Trophoblast cell (in vitro differentiated cells and primary cell): ENCODE measurements at regions not wholly inside any gene's neighbourhood (a gene's known extent, or its start where the extent isn't known, plus 50 kb on each side); places are given as distances from the start of the nearest gene placed in this dataset.

Experiments used
- DNase-seq, 2 donors: peaks; one replicate each; pipeline ENCODE4 v3.0.0-alpha.2; 2016
- H2AFZ ChIP-seq: 2 replicates; pipeline ENCODE4 v1.6.1; 2013; ENCODE audit warnings: low read length, moderate library complexity, mild to moderate bottlenecking; ENCODE audit not compliant: insufficient read depth, poor library complexity
- H2AK5ac ChIP-seq: 2 replicates; pipeline ENCODE4 v1.6.1; 2013; ENCODE audit warnings: mild to moderate bottlenecking, low read length
- H2BK120ac ChIP-seq: 2 replicates; pipeline ENCODE4 v1.6.1; 2013; ENCODE audit warnings: low read length, mild to moderate bottlenecking, moderate library complexity; ENCODE audit not compliant: insufficient read depth, poor library complexity
- H2BK12ac ChIP-seq: 2 replicates; pipeline ENCODE4 v1.6.1; 2013; ENCODE audit warnings: mild to moderate bottlenecking, low read length, moderate library complexity
- H2BK5ac ChIP-seq: 2 replicates; pipeline ENCODE4 v1.6.1; 2013; ENCODE audit warnings: low read length, low read depth, moderate library complexity, mild to moderate bottlenecking; ENCODE audit not compliant: poor library complexity
- H3K14ac ChIP-seq: 2 replicates; pipeline ENCODE4 v1.6.1; 2013; ENCODE audit warnings: mild to moderate bottlenecking, low read length
- H3K18ac ChIP-seq: 2 replicates; pipeline ENCODE4 v1.6.1; 2013; ENCODE audit warnings: mild to moderate bottlenecking, low read length
- H3K23ac ChIP-seq: 2 replicates; pipeline ENCODE4 v1.6.1; 2013; ENCODE audit warnings: low read length
- H3K27ac ChIP-seq: 2 replicates; pipeline ENCODE4 v1.5.1; 2013; ENCODE audit warnings: low read depth, mild to moderate bottlenecking, inconsistent platforms, low read length, moderate library complexity
- H3K27me3 ChIP-seq: 2 replicates; pipeline ENCODE4 v1.6.1; 2013; ENCODE audit warnings: inconsistent platforms, mild to moderate bottlenecking, low read length, moderate library complexity; ENCODE audit not compliant: insufficient read depth
- H3K36me3 ChIP-seq, 2 experiments: 1 replicate in 1 of 2; 2 replicates in 1 of 2; pipeline ENCODE4 v1.6.1; 2013; ENCODE audit warnings: low read length in 2 of 2, mild to moderate bottlenecking in 2 of 2, moderate library complexity in 1 of 2; ENCODE audit not compliant: insufficient read depth in 2 of 2, control insufficient read depth in 1 of 2
- H3K4ac ChIP-seq: 2 replicates; pipeline ENCODE4 v1.6.1; 2013; ENCODE audit warnings: low read depth, mild to moderate bottlenecking, low read length, moderate library complexity
- H3K4me1 ChIP-seq, 2 experiments: 1 replicate in 1 of 2; 2 replicates in 1 of 2; pipeline ENCODE4 v1.6.1; 2013; ENCODE audit warnings: low read length in 2 of 2, mild to moderate bottlenecking in 2 of 2, moderate library complexity in 1 of 2; ENCODE audit not compliant: insufficient read depth in 2 of 2, control insufficient read depth in 1 of 2
- H3K4me2 ChIP-seq: 2 replicates; pipeline ENCODE4 v1.6.1; 2013; ENCODE audit warnings: inconsistent platforms, mild to moderate bottlenecking, low read length, moderate library complexity
- H3K4me3 ChIP-seq: 2 replicates; pipeline ENCODE4 v1.5.1; 2013; ENCODE audit warnings: mild to moderate bottlenecking, low read depth, low read length, inconsistent platforms
- H3K79me1 ChIP-seq: one replicate; pipeline ENCODE4 v1.6.1; 2013; ENCODE audit warnings: low read length
- H3K79me2 ChIP-seq: 2 replicates; pipeline ENCODE4 v1.6.1; 2013; ENCODE audit warnings: low read length, mild to moderate bottlenecking; ENCODE audit not compliant: control insufficient read depth, insufficient read depth, poor library complexity
- H3K9ac ChIP-seq: 2 replicates; pipeline ENCODE4 v1.6.1; 2013; ENCODE audit warnings: mild to moderate bottlenecking, low read length
- H3K9me3 ChIP-seq: 2 replicates; pipeline ENCODE4 v1.6.1; 2013; ENCODE audit warnings: low read depth, mild to moderate bottlenecking, control low read depth, inconsistent platforms, low read length; ENCODE audit not compliant: insufficient read depth
- H4K12ac ChIP-seq: 2 replicates; pipeline ENCODE4 v1.6.1; 2013; ENCODE audit warnings: low read depth, mild to moderate bottlenecking, low read length, moderate library complexity
- H4K8ac ChIP-seq: 2 replicates; pipeline ENCODE4 v1.6.1; 2013; ENCODE audit warnings: low read depth, mild to moderate bottlenecking, low read length, moderate library complexity
- H4K91ac ChIP-seq: one replicate; pipeline ENCODE4 v1.6.1; 2013; ENCODE audit warnings: low read depth, mild to moderate bottlenecking, low read length, moderate library complexity
- WGBS: extraction: QIAGEN DNeasy Blood & Tissue Kit; methylation state at CpG from one replicate; pipeline ENCODE4 v1.1.7; 2013; ENCODE audit warnings: missing lambda C conversion rate; ENCODE audit not compliant: insufficient read length, insufficient coverage; ENCODE audit errors: extremely low coverage; 5-methylcytosine and 5-hydroxymethylcytosine counted together

DNA sequence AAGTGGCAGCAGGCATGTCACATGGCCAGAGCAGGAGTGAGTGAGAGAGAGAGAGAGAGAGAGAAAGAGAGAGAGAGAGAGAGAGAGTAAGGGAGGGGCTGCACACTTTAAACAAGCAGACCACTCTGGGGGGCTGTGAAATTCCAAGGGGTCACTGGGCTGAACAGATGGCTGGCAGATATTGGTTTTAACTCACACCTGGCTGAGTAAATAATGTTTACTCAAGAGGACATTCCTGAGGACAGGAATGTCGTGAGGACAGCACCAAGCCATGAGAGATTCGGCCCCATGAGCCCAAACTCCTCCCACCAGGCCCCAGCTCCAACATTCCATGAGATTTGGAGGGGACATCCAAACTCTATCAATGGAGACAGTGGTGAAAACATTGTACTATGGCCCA lies 269.7 kb downstream of the CBLN1 start:
- Histone ChIP-seq H2AFZ (no peak overlapping the region), H3K27me3 (no peaks in the 10 kb centered on the region), H3K4me3 (no peak overlapping the region), H4K91ac (no peak overlapping the region), H3K9me3 (peaks cover 6% of the 10 kb centered on the region), H2AK5ac (no peak overlapping the region), H3K18ac (no peak overlapping the region), H3K9ac (no peak overlapping the region), H4K12ac (no peak overlapping the region), H3K79me2 (no peaks in the 10 kb centered on the region), H3K14ac (no peak overlapping the region), H3K23ac (no peak overlapping the region), H3K36me3 (no peaks in the 10 kb centered on the region), H3K27ac (no peak overlapping the region), H2BK12ac (no peak overlapping the region), H3K4me1 (no peaks in the 10 kb centered on the region), H2BK5ac (no peak overlapping the region), H3K4me2 (no peak overlapping the region), H4K8ac (no peak overlapping the region), H3K4ac (no peak overlapping the region), H2BK120ac (no peak overlapping the region), H3K79me1 (no peaks in the 10 kb centered on the region)
- no CpG with 5 or more reads among the region's 2 CpGs for WGBS
- DNase-seq: no peak

DNA sequence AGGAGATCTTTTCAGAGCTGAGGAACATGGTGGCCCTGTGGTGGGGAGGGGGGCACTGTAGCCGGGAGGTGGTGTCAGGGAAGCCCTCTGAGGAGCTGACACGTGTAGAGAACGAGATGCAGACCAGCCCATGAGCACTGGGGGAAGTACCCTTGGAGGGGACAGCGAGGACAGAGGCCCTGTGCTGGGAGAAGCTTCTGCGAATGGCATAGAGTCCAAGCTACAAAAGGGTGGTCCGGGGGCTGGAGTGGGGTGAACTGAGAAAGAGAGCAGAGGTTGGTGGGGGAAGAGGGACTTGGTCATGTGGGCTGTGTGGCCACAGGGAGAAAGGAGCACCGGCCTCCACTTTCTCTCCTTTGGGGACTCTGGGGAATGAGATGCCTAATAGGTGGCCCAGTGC lies 270.8 kb downstream of the CBLN1 start:
- H3K18ac ChIP-seq: no peak overlapping the region
- WGBS: no CpG with 5 or more reads among the region's 7 CpGs
- H2BK12ac ChIP-seq: no peak overlapping the region
- H3K9ac ChIP-seq: no peak overlapping the region
- H4K8ac ChIP-seq: no peak overlapping the region
- no peak overlapping the region for H2AFZ ChIP-seq
- H3K79me2 ChIP-seq: no peaks in the 10 kb centered on the region
- no peak overlapping the region for H2BK5ac ChIP-seq
- H3K14ac ChIP-seq: no peak overlapping the region
- no peak overlapping the region for H4K12ac ChIP-seq
- H3K4ac ChIP-seq: no peak overlapping the region
- H3K4me1 ChIP-seq: no peaks in the 10 kb centered on the region
- H3K4me3 ChIP-seq: no peak overlapping the region
- no peak for DNase-seq
- no peak overlapping the region for H4K91ac ChIP-seq
- no peak overlapping the region for H2AK5ac ChIP-seq
- H3K27ac ChIP-seq: no peak overlapping the region
- no peaks in the 10 kb centered on the region for H3K79me1 ChIP-seq
- H3K23ac ChIP-seq: no peak overlapping the region
- H3K4me2 ChIP-seq: no peak overlapping the region
- no peaks in the 10 kb centered on the region for H3K27me3 ChIP-seq
- no peaks in the 10 kb centered on the region for H3K36me3 ChIP-seq
- peaks cover 3% of the 10 kb centered on the region for H3K9me3 ChIP-seq
- H2BK120ac ChIP-seq: no peak overlapping the region

DNA sequence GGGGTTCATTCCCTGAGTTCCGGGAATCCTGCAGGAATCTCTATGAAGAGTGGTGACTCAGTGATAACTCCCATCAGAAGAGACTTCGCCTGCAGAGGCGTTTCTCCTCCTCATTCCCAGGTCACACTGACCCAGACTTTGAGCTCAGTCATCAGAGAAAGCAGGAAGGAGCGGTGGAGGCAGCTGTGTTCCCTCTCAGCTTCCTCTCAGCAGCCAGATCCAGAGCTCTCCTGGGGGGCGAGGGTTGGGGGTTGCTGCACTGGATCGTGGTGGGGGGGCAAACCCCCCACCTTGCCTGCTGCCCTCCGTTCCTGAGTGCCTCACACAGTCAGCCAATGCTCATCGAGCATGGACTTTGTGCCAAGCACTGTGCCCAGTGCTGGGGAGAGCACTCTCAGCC lies 271.2 kb downstream of the CBLN1 start:
- H2BK120ac ChIP-seq: no peak overlapping the region
- no peak for DNase-seq
- no peaks in the 10 kb centered on the region for H3K27me3 ChIP-seq
- no peaks in the 10 kb centered on the region for H3K4me1 ChIP-seq
- H3K4me2 ChIP-seq: no peak overlapping the region
- no peak overlapping the region for H2AK5ac ChIP-seq
- H3K79me2 ChIP-seq: no peaks in the 10 kb centered on the region
- H3K9me3 ChIP-seq: no peaks in the 10 kb centered on the region
- H3K79me1 ChIP-seq: no peaks in the 10 kb centered on the region
- no peak overlapping the region for H3K9ac ChIP-seq
- no peak overlapping the region for H4K8ac ChIP-seq
- no peaks in the 10 kb centered on the region for H3K36me3 ChIP-seq
- H2BK12ac ChIP-seq: no peak overlapping the region
- WGBS: no CpG with 5 or more reads among the region's 8 CpGs
- H3K14ac ChIP-seq: no peak overlapping the region
- no peak overlapping the region for H3K27ac ChIP-seq
- H4K91ac ChIP-seq: no peak overlapping the region
- H3K23ac ChIP-seq: no peak overlapping the region
- no peak overlapping the region for H3K18ac ChIP-seq
- H3K4ac ChIP-seq: no peak overlapping the region
- H4K12ac ChIP-seq: no peak overlapping the region
- no peak overlapping the region for H2AFZ ChIP-seq
- no peak overlapping the region for H2BK5ac ChIP-seq
- no peak overlapping the region for H3K4me3 ChIP-seq

DNA sequence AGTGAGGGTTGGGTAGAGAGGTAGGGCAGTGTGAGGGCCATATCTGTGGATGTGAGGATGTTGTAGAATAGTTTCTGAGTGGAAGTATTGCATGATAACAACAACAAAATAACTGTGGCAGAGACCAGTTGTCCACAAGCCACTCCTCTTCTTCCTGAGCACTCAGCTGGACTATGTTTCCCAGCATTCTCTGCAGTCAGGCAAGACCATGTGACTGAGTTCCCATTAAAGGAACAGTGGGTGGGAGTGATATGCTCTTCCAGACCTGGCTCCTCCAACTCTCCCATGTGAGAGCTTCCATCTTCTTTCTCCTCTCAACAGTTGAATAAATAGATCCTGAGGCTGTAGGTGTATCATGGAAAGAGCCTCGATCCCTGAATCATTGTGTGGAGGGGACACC lies 272.4 kb downstream of the CBLN1 start:
- Histone ChIP-seq H2BK120ac (no peak overlapping the region), H3K4me1 (no peaks in the 10 kb centered on the region), H2BK5ac (no peak overlapping the region), H3K9me3 (no peaks in the 10 kb centered on the region), H3K23ac (no peak overlapping the region), H3K27me3 (no peaks in the 10 kb centered on the region), H3K9ac (no peak overlapping the region), H3K36me3 (no peaks in the 10 kb centered on the region), H4K91ac (no peak overlapping the region), H2BK12ac (no peak overlapping the region), H2AFZ (no peak overlapping the region), H3K4me3 (no peak overlapping the region), H3K18ac (no peak overlapping the region), H3K27ac (no peak overlapping the region), H2AK5ac (no peak overlapping the region), H4K12ac (no peak overlapping the region), H3K79me2 (no peaks in the 10 kb centered on the region), H4K8ac (no peak overlapping the region), H3K4ac (no peak overlapping the region), H3K79me1 (no peaks in the 10 kb centered on the region), H3K14ac (no peak overlapping the region), H3K4me2 (no peak overlapping the region)
- WGBS: no CpG with 5 or more reads among the region's 1 CpG
- no peak for DNase-seq
